GM12874 (cell line): ENCODE measurements at regions not wholly inside any gene's neighbourhood (a gene's known extent, or its start where the extent isn't known, plus 50 kb on each side); places are given as distances from the start of the nearest gene placed in this dataset.

Experiments
- TF ChIP-seq, protein P1 (sequence below): IDR thresholded peaks from 2 replicates; pipeline ENCODE4 v1.5.1; 2011; ENCODE audit warnings: low read depth, mild to moderate bottlenecking, control low read depth, low read length, moderate library complexity; ENCODE audit not compliant: insufficient read depth

- TF ChIP-seq, protein P1, sequence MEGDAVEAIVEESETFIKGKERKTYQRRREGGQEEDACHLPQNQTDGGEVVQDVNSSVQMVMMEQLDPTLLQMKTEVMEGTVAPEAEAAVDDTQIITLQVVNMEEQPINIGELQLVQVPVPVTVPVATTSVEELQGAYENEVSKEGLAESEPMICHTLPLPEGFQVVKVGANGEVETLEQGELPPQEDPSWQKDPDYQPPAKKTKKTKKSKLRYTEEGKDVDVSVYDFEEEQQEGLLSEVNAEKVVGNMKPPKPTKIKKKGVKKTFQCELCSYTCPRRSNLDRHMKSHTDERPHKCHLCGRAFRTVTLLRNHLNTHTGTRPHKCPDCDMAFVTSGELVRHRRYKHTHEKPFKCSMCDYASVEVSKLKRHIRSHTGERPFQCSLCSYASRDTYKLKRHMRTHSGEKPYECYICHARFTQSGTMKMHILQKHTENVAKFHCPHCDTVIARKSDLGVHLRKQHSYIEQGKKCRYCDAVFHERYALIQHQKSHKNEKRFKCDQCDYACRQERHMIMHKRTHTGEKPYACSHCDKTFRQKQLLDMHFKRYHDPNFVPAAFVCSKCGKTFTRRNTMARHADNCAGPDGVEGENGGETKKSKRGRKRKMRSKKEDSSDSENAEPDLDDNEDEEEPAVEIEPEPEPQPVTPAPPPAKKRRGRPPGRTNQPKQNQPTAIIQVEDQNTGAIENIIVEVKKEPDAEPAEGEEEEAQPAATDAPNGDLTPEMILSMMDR: no peak
Observed at GRCh38 chr3:182509844-182510460, 283.4 kb upstream of the ATP11B start.

DNA sequence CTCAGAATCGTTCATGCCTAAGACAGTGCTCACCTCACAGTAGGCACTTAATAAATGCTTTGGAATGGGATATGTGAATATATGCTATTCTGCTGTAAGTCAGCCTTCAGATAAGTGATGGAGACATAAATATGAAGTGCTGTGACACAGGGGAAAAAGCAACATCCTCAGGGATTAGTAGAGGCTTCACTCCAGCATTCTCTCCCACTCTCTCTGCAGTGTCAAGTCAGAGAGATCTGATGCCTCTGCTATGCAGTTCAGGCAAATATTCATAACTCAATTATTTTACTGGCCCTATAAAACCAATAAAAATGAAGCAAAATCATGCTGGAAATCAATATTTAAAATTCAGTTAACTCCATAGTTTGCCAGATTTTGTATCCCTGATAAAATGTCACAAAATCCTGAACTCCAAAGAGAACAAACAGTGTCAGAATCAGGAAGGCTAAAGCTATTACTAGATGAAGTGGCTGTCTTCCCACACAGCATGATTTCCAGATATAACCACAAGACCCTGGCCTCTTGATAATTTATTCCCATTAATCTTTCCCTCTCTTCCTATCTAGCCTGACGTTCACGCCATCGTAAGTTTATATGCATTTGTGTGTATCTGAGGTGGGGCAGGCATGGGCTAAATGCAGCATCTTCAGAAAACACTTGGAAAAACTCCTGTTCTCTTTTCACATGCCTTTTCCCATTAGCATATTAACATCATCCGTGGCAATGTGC lies 278.9 kb upstream of the ATP11B start:
- TF ChIP-seq, protein P1: no peak

DNA sequence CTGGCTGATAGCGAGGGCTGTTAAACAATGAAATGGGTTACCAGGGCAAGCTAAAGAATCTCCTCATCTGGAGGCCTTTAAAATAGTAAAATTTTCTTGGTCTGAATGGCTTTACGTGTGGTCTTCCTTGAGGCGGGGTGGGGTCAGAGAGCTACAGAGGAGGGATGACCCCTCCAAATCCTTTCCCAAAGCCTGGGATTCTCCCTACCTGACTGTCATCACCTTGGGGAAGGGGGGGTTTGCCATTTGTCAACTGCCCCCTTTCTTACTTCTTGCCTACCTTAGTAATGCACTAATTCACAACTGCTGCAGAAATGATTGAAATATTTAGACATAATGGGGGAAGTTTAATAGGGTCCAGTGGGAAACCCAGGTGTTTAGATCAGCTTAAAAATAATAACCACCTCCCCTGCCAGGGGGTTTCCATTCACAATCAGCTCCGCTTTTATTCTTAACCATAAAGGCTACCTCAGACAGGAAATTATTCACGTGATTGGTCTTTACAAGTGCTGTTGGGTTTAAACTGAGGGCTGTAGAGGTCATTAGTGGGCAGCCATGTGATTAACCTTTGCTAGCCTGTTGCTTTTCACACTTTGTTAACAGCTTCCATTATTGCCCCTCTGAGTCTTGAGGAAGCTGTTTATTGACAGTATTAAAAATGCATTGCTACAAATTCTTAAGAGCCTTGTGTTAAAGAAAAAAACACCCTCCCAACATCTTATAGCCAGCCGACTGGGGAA lies 276.5 kb upstream of the ATP11B start:
- TF ChIP-seq, protein P1: no peak

DNA sequence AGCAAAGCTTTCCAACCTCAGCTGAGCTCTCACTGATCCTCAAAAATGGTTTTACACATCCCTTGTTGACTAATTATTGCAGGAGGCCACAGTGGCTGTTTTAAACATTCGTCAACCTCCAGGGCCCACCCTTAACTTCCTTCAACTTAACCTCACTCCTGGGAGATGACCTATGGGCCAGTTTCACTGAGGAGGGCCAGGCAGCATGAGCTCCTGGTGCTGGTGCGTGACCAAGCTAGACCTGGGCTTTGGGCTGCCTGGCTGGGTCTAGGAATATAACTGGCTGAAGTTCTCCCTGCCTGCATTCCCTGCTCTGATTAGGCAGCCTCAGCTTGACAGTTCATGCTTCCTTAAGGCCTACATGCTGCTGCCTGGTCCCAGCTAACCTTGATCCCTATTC lies 273.7 kb upstream of the ATP11B start:
- TF ChIP-seq, protein P1: no peak

GRCh38 chr3:182521339-182521738 lies 272.0 kb upstream of the ATP11B start:
- TF ChIP-seq, protein P1: no peak

- TF ChIP-seq, protein P1: no peak
Observed at GRCh38 chr3:182523836-182524235, 269.5 kb upstream of the ATP11B start.

GRCh38 chr3:182524711-182525401 lies 268.4 kb upstream of the ATP11B start:
- TF ChIP-seq, protein P1: no peak
